Activated CD8-positive, alpha-beta T cell treated with anti-CD3 and anti-CD28 coated beads for 36 hours (primary cell): ENCODE measurements at regions not wholly inside any gene's neighbourhood (a gene's known extent, or its start where the extent isn't known, plus 50 kb on each side); places are given as distances from the start of the nearest gene placed in this dataset.
"Not testable (repeated sequence)": the region's sequence is repeated elsewhere in the genome, so short reads cannot be mapped to it uniquely, and the experiment has no call there.

Experiments used
- ATAC-seq: fragments of 200-7000 bp; cut with Tn5 transposase; one replicate; pipeline ENCODE4 v1.10.0; 2021; ENCODE audit warnings: mild to moderate bottlenecking, moderate library complexity
- CTCF ChIA-PET: fragments of 350-600 bp; sonication (Branson Sonifier 250); formaldehyde crosslinking; loops from one replicate; lab custom pipeline; 2021; ENCODE audit warnings: antibody characterized with exemption; lab: Charles Lee
- POLR2A ChIA-PET: fragments of 350-600 bp; sonication (Branson Sonifier 250); formaldehyde crosslinking; loops from one replicate; lab custom pipeline; 2021; ENCODE audit warnings: antibody characterized with exemption; lab: Charles Lee
- DNase-seq: peaks from one replicate; pipeline ENCODE4 v3.0.0-alpha.2; 2020
- H3K27ac Mint-ChIP-seq: one replicate; pipeline ENCODE4 v1.8.0; 2021; ENCODE audit warnings: mild to moderate bottlenecking, mixed read lengths
- H3K27me3 Mint-ChIP-seq: one replicate; pipeline ENCODE4 v1.8.0; 2021; ENCODE audit warnings: mixed read lengths
- H3K36me3 Mint-ChIP-seq: one replicate; pipeline ENCODE4 v1.8.0; 2021; ENCODE audit warnings: low read depth, mixed read lengths
- H3K4me1 Mint-ChIP-seq: one replicate; pipeline ENCODE4 v1.8.0; 2021; ENCODE audit warnings: low read depth, mixed read lengths
- H3K4me3 Mint-ChIP-seq: one replicate; pipeline ENCODE4 v1.8.0; 2021; ENCODE audit warnings: mild to moderate bottlenecking, moderate library complexity, mixed read lengths
- H3K9me3 Mint-ChIP-seq: one replicate; pipeline ENCODE4 v1.8.0; 2021; ENCODE audit warnings: mixed read lengths
- CTCF ChIP-seq: fragments of 200-600 bp; IDR thresholded peaks from one replicate; pipeline ENCODE4 v1.8.0; 2022; ENCODE audit warnings: antibody characterized with exemption, mild to moderate bottlenecking
- intact Hi-C: fragments of 100-400 bp; cut with micrococcal nuclease; formaldehyde crosslinking; loops from one replicate; pipeline ENCODE4 v1.10.0; 2022

GRCh38 chr13:44778761-44779484 is 202.8 kb upstream of the TSC22D1 start:
- peaks cover 3% of the 10 kb centered on the region for H3K27me3 Mint-ChIP-seq
- ChIA-PET POLR2A (no interaction called here), CTCF (no interaction called here)
- no peak for DNase-seq
- H3K4me1 Mint-ChIP-seq, result no peaks in the 10 kb centered on the region
- H3K4me3 Mint-ChIP-seq, result no peak overlapping the region
- no peak overlapping the region for H3K27ac Mint-ChIP-seq
- no peak for TF ChIP-seq CTCF
- H3K36me3 Mint-ChIP-seq, result no peaks in the 10 kb centered on the region
- peaks cover 2% of the 10 kb centered on the region for H3K9me3 Mint-ChIP-seq
- ATAC-seq, result no peak
- intact Hi-C loops, result no loop called here

GRCh38 chr13:44775290-44775689 is 199.2 kb upstream of the TSC22D1 start:
- H3K4me1 Mint-ChIP-seq, DNase-seq, H3K27ac Mint-ChIP-seq, POLR2A ChIA-PET, ATAC-seq, intact Hi-C loops, H3K9me3 Mint-ChIP-seq, H3K4me3 Mint-ChIP-seq, H3K27me3 Mint-ChIP-seq, CTCF ChIA-PET, H3K36me3 Mint-ChIP-seq: not testable (repeated sequence)

GRCh38 chr13:44770951-44771350 is 194.8 kb upstream of the TSC22D1 start:
- Mint-ChIP-seq H3K9me3 (no peaks in the 10 kb centered on the region), H3K27ac (no peak overlapping the region), H3K36me3 (no peaks in the 10 kb centered on the region), H3K4me1 (peaks cover 26% of the 10 kb centered on the region), H3K4me3 (no peak overlapping the region), H3K27me3 (peaks cover 4% of the 10 kb centered on the region)
- ChIA-PET POLR2A (no interaction called here), CTCF (no interaction called here)
- no peak for ATAC-seq
- no peak for TF ChIP-seq CTCF
- DNase-seq, result no peak
- intact Hi-C loops, result no loop called here

GRCh38 chr13:44769686-44770085 is 193.6 kb upstream of the TSC22D1 start:
- no peak for TF ChIP-seq CTCF
- Mint-ChIP-seq H3K27me3 (peaks cover 3% of the 10 kb centered on the region), H3K4me1 (peaks cover 26% of the 10 kb centered on the region), H3K36me3 (no peaks in the 10 kb centered on the region), H3K27ac (no peak overlapping the region), H3K9me3 (no peaks in the 10 kb centered on the region), H3K4me3 (no peak overlapping the region)
- ATAC-seq (no peak), DNase-seq (no peak)
- POLR2A ChIA-PET, result no interaction called here
- intact Hi-C loops, result no loop called here
- CTCF ChIA-PET, result no interaction called here

- intact Hi-C loops, result no loop called here
- H3K4me1 Mint-ChIP-seq, result peaks cover 26% of the 10 kb centered on the region
- no peaks in the 10 kb centered on the region for H3K9me3 Mint-ChIP-seq
- DNase-seq (peak; percentile 66), ATAC-seq (peak; percentile 81)
- CTCF ChIA-PET, result no interaction called here
- no peak for TF ChIP-seq CTCF
- H3K36me3 Mint-ChIP-seq, result no peaks in the 10 kb centered on the region
- peak overlapping the region; percentile 49 for H3K27ac Mint-ChIP-seq
- H3K4me3 Mint-ChIP-seq, result no peak overlapping the region
- POLR2A ChIA-PET, result no interaction called here
- peaks cover 2% of the 10 kb centered on the region for H3K27me3 Mint-ChIP-seq
Measured at GRCh38 chr13:44768775-44769581, 192.8 kb upstream of the TSC22D1 start.
